HFF-Myc (cell line): ENCODE measurements at regions not wholly inside any gene's neighbourhood (a gene's known extent, or its start where the extent isn't known, plus 50 kb on each side); places are given as distances from the start of the nearest gene placed in this dataset.

ENCODE experiments used
- DNase-seq: peaks from one replicate; pipeline ENCODE4 v3.0.0-alpha.2; 2011; ENCODE audit warnings: low read depth; ENCODE audit errors: extremely low read depth
- H3K4me3 ChIP-seq: replicated peaks from 2 replicates; pipeline ENCODE4 v1.5.1; 2011; ENCODE audit warnings: low read depth, mild to moderate bottlenecking, control low read depth, low read length
- TF ChIP-seq, protein P1 (sequence below): IDR thresholded peaks from 2 replicates; pipeline ENCODE4 v1.5.1; 2012; ENCODE audit warnings: mild to moderate bottlenecking, low read depth, low read length, control low read depth; ENCODE audit errors: missing control alignments

DNA sequence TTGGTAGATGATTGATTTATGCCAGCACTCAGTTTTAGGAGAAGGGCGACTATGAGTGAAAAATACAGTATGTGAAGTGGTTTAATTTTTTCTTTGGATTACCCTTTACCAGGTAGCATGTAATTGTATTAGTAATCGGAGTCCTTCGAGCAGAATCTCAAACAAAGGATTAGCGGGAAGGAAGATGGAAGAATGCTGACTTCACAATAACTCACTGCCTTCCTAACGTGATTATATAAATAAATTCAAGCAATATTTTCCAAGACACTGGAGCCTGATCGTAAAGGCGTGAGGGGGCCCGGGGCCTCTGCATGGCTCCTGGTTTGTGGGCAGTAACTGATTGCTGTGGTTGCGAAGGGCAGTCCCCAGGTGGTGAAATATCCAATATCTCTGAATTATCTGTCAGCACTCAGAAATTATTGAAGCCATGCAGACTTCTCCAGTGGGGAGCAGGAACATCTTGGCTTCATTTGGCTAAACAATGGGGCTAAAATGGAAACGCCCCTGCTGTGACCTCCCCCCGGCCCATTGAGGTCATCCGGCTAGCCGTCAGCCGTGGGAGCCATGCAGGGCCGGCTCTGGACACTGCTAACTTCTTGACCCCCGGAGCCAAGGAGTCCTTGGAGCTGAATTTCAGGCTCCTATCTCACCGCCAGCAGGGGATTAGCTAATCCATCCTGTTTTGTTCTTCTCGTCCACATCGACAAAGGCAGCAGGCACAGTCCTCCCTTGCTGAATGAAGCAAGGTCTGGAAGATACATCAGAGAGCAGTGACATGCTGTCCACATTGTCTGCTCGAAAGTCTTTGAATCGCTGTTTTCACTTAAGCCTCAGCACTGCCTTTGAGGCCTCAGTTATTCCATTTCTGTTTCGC is 295.9 kb upstream of the N4BP1 start:
- DNase-seq, result no peak
- TF ChIP-seq, protein P1, sequence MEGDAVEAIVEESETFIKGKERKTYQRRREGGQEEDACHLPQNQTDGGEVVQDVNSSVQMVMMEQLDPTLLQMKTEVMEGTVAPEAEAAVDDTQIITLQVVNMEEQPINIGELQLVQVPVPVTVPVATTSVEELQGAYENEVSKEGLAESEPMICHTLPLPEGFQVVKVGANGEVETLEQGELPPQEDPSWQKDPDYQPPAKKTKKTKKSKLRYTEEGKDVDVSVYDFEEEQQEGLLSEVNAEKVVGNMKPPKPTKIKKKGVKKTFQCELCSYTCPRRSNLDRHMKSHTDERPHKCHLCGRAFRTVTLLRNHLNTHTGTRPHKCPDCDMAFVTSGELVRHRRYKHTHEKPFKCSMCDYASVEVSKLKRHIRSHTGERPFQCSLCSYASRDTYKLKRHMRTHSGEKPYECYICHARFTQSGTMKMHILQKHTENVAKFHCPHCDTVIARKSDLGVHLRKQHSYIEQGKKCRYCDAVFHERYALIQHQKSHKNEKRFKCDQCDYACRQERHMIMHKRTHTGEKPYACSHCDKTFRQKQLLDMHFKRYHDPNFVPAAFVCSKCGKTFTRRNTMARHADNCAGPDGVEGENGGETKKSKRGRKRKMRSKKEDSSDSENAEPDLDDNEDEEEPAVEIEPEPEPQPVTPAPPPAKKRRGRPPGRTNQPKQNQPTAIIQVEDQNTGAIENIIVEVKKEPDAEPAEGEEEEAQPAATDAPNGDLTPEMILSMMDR, result no peak
- H3K4me3 ChIP-seq, result no peak overlapping the region

DNA sequence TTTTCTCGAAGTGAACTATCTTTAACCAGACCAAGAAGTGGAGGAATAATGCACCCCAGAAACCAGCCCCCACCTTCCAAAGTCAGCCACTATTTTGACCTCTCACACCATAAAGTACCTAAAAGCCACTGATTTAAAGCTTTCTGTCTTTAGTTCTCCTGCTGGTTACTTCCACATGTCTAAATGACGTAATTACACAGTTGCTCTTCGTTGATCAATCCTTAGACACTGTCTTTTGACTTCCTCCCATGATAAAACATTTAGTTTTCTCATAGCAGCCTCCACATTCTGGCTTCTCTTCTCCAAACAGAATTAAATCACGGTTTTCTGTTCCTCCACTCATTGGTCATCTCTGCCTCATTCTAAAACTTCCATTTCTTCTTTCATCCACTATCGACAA is 294.4 kb upstream of the N4BP1 start:
- TF ChIP-seq, protein P1, result no peak
- DNase-seq, result no peak
- H3K4me3 ChIP-seq, result no peak overlapping the region

DNA sequence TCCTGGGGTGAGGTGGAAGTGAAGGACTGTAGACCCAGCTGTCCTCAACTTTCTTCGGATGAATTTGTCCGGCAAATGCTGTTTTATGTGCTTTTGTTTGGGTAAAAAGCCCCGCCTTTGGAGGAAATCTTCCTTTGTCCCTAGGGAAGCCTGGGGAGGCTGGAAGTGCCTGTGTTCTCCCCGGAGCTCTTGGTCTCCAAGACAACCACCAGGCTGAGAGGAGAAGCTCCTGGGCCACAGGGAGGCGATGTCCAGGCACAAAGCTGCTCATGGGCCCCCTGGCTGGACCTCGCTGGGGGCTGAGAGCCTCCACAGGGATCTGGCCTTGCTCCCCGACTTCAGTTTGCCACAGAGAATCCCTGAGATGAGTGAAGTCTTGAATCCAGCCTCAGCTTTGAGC is 293.1 kb upstream of the N4BP1 start:
- no peak for DNase-seq
- H3K4me3 ChIP-seq, result no peak overlapping the region
- TF ChIP-seq, protein P1, result no peak

GRCh38 chr16:48901712-48902374 is 291.9 kb upstream of the N4BP1 start:
- H3K4me3 ChIP-seq, result no peak overlapping the region
- no peak for DNase-seq
- TF ChIP-seq, protein P1, result peak; percentile 25

GRCh38 chr16:48899500-48899899 is 289.5 kb upstream of the N4BP1 start:
- TF ChIP-seq, protein P1, result no peak
- H3K4me3 ChIP-seq, result no peak overlapping the region
- no peak for DNase-seq

- TF ChIP-seq, protein P1, result no peak
- H3K4me3 ChIP-seq, result no peak overlapping the region
- no peak for DNase-seq
Observed at GRCh38 chr16:48897698-48898205, 287.8 kb upstream of the N4BP1 start.
